GM23248 (cell line): ENCODE measurements at regions not wholly inside any gene's neighbourhood (a gene's known extent, or its start where the extent isn't known, plus 50 kb on each side); places are given as distances from the start of the nearest gene placed in this dataset.

Experiments used
- EZH2 ChIP-seq: fragments of 200-600 bp; sonication (generic); IDR thresholded peaks from 2 replicates; pipeline ENCODE4 v1.6.1; 2018; ENCODE audit warnings: antibody characterized with exemption, mild to moderate bottlenecking; ENCODE audit not compliant: insufficient read depth, poor library complexity, severe bottlenecking
- EZH2phosphoT487 ChIP-seq: fragments of 200-600 bp; sonication (generic); IDR thresholded peaks from 2 replicates; pipeline ENCODE4 v1.6.1; 2018; ENCODE audit warnings: antibody characterized with exemption, moderate library complexity, mild to moderate bottlenecking, low read depth; ENCODE audit not compliant: insufficient read depth

- TF ChIP-seq EZH2, result no peak
- TF ChIP-seq EZH2phosphoT487, result no peak
Observed at GRCh38 chr16:7990626-7991260, 599.6 kb downstream of the TMEM114 start.
